ENCODE measurements at regions not wholly inside any gene's neighbourhood (a gene's known extent, or its start where the extent isn't known, plus 50 kb on each side); places are given as distances from the start of the nearest gene placed in this dataset.

DNA sequence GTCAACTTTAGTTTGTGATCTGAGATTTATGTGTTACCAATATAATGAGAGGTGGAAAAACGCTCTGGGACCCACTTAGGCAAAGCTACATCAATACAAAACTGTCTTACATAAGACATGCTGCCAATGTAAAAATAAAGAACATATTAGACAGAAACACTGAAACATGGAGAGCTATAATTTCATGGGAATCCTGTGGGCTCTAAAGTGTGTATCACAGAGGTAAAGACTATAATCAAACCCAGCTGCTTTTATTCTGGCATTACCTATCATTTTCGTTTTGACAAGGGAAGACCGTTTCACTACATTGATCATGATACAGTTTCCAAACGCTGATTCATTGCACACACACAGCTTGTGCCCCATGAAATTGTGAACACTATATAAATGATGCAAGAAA is 400.5 kb upstream of the TUSC1 start:
- H3K27ac ChIP-seq (replicated peaks) = no peak overlapping the region
- H3K27me3 ChIP-seq (ENCODE audit: insufficient read depth, poor library complexity, severe bottlenecking) = no peaks in the 10 kb centered on the region
- TF ChIP-seq, protein P1, sequence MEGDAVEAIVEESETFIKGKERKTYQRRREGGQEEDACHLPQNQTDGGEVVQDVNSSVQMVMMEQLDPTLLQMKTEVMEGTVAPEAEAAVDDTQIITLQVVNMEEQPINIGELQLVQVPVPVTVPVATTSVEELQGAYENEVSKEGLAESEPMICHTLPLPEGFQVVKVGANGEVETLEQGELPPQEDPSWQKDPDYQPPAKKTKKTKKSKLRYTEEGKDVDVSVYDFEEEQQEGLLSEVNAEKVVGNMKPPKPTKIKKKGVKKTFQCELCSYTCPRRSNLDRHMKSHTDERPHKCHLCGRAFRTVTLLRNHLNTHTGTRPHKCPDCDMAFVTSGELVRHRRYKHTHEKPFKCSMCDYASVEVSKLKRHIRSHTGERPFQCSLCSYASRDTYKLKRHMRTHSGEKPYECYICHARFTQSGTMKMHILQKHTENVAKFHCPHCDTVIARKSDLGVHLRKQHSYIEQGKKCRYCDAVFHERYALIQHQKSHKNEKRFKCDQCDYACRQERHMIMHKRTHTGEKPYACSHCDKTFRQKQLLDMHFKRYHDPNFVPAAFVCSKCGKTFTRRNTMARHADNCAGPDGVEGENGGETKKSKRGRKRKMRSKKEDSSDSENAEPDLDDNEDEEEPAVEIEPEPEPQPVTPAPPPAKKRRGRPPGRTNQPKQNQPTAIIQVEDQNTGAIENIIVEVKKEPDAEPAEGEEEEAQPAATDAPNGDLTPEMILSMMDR (IDR thresholded peaks at IDR 0.05; ENCODE audit: insufficient read depth, low read length) = no peak
- TF ChIP-seq, protein P2, sequence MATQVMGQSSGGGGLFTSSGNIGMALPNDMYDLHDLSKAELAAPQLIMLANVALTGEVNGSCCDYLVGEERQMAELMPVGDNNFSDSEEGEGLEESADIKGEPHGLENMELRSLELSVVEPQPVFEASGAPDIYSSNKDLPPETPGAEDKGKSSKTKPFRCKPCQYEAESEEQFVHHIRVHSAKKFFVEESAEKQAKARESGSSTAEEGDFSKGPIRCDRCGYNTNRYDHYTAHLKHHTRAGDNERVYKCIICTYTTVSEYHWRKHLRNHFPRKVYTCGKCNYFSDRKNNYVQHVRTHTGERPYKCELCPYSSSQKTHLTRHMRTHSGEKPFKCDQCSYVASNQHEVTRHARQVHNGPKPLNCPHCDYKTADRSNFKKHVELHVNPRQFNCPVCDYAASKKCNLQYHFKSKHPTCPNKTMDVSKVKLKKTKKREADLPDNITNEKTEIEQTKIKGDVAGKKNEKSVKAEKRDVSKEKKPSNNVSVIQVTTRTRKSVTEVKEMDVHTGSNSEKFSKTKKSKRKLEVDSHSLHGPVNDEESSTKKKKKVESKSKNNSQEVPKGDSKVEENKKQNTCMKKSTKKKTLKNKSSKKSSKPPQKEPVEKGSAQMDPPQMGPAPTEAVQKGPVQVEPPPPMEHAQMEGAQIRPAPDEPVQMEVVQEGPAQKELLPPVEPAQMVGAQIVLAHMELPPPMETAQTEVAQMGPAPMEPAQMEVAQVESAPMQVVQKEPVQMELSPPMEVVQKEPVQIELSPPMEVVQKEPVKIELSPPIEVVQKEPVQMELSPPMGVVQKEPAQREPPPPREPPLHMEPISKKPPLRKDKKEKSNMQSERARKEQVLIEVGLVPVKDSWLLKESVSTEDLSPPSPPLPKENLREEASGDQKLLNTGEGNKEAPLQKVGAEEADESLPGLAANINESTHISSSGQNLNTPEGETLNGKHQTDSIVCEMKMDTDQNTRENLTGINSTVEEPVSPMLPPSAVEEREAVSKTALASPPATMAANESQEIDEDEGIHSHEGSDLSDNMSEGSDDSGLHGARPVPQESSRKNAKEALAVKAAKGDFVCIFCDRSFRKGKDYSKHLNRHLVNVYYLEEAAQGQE (IDR thresholded peaks at IDR 0.05; ENCODE audit: insufficient replicate concordance, low read depth) = no peak
- no peak for TF ChIP-seq SPI1 (IDR thresholded peaks at IDR 0.05; ENCODE audit: borderline replicate concordance, low read depth)
- no peak for TF ChIP-seq GABPA (IDR thresholded peaks at IDR 0.05; ENCODE audit: low read depth)
- no peak for TF ChIP-seq POLR2AphosphoS5 (IDR thresholded peaks at IDR 0.05; ENCODE audit: low read depth)
- no peak overlapping the region for H3K4me3 ChIP-seq (replicated peaks; ENCODE audit: insufficient read depth, low read length)
- DNase-seq (ENCODE audit: low read depth in 1 of 2, low spot score in 1 of 2) = no peak

DNA sequence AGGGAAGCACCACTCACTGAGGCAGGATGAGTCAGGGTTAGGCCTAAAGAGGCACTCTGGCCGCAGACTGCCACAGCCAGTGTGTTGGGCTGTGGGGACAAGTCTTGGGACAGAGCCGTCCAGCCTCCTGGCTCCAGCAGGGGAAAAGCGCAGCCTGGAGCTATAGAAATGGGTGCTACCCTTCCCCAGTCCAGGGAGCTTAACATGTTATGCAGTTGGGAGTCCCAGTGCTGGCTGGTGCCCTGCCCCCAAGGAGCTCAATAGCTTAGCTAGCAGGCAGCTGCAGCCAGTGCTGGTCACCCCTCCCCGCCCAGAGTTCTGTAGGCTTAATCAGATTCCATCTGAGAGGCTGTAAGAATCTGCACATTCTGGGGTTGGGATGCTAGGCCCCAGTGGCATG is 399.6 kb upstream of the TUSC1 start:
- Histone ChIP-seq H3K4me3 (replicated peaks; ENCODE audit: insufficient read depth, low read length) (no peak overlapping the region), H3K27me3 (ENCODE audit: insufficient read depth, poor library complexity, severe bottlenecking) (no peaks in the 10 kb centered on the region), H3K27ac (replicated peaks) (no peak overlapping the region)
- TF ChIP-seq, protein P1 (IDR thresholded peaks at IDR 0.05; ENCODE audit: insufficient read depth, low read length) = no peak
- TF ChIP-seq SPI1 (IDR thresholded peaks at IDR 0.05; ENCODE audit: borderline replicate concordance, low read depth) (no peak), POLR2AphosphoS5 (IDR thresholded peaks at IDR 0.05; ENCODE audit: low read depth) (no peak), GABPA (IDR thresholded peaks at IDR 0.05; ENCODE audit: low read depth) (no peak)
- TF ChIP-seq, protein P2 (IDR thresholded peaks at IDR 0.05; ENCODE audit: insufficient replicate concordance, low read depth) = no peak
- no peak for DNase-seq (ENCODE audit: low read depth in 1 of 2, low spot score in 1 of 2)

DNA sequence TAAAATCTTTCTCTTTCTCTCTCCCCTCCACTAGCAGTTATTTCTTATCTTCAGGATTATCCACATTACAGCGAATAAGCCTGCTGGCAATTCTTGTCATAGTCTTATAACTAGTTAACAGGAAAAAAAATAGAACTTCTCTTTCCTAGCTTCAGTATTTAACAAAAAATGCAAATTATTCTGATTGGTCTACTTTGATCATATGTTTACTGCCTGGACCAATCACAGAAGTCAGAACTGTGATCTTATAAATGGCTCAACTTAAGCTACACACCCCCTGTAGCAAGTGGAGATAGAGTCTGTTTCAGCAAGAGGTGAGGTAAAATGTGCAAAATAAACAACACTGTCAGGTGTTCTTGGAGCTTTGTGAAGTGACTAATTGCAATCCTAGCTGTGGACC is 389.4 kb upstream of the TUSC1 start:
- Histone ChIP-seq H3K4me3 (replicated peaks; ENCODE audit: insufficient read depth, low read length) (no peak overlapping the region), H3K27ac (replicated peaks) (no peak overlapping the region), H3K27me3 (ENCODE audit: insufficient read depth, poor library complexity, severe bottlenecking) (no peaks in the 10 kb centered on the region)
- TF ChIP-seq, protein P2 (IDR thresholded peaks at IDR 0.05; ENCODE audit: insufficient replicate concordance, low read depth) = no peak
- TF ChIP-seq POLR2AphosphoS5 (IDR thresholded peaks at IDR 0.05; ENCODE audit: low read depth) (no peak), SPI1 (IDR thresholded peaks at IDR 0.05; ENCODE audit: borderline replicate concordance, low read depth) (no peak), GABPA (IDR thresholded peaks at IDR 0.05; ENCODE audit: low read depth) (no peak)
- DNase-seq (ENCODE audit: low read depth in 1 of 2, low spot score in 1 of 2) = no peak
